Activated CD4-positive, alpha-beta memory T cell treated with anti-CD3 and anti-CD28 coated beads for 36 hours (primary cell): ENCODE measurements at regions not wholly inside any gene's neighbourhood (a gene's known extent, or its start where the extent isn't known, plus 50 kb on each side); places are given as distances from the start of the nearest gene placed in this dataset.
"Not testable (repeated sequence)": the region's sequence is repeated elsewhere in the genome, so short reads cannot be mapped to it uniquely, and the experiment has no call there.

ENCODE experiments used
- CTCF ChIA-PET: fragments of 350-600 bp; sonication (Branson Sonifier 250); formaldehyde crosslinking; loops from one replicate; lab custom pipeline; 2021; ENCODE audit warnings: antibody characterized with exemption, inconsistent platforms; lab: Charles Lee
- POLR2A ChIA-PET: fragments of 350-600 bp; sonication (Branson Sonifier 250); formaldehyde crosslinking; loops from one replicate; lab custom pipeline; 2021; ENCODE audit warnings: antibody characterized with exemption; lab: Charles Lee
- DNase-seq: peaks from one replicate; pipeline ENCODE4 v3.0.0-alpha.2; 2020
- H3K27ac Mint-ChIP-seq: one replicate; pipeline ENCODE4 v1.8.0; 2021; ENCODE audit warnings: mixed read lengths
- H3K27me3 Mint-ChIP-seq: one replicate; pipeline ENCODE4 v1.8.0; 2021; ENCODE audit warnings: mixed read lengths
- H3K36me3 Mint-ChIP-seq: one replicate; pipeline ENCODE4 v1.8.0; 2021; ENCODE audit warnings: mixed read lengths
- H3K4me1 Mint-ChIP-seq: one replicate; pipeline ENCODE4 v1.8.0; 2021; ENCODE audit warnings: low read depth, mixed read lengths
- H3K4me3 Mint-ChIP-seq: one replicate; pipeline ENCODE4 v1.8.0; 2021; ENCODE audit warnings: mild to moderate bottlenecking, mixed read lengths
- H3K9me3 Mint-ChIP-seq: one replicate; pipeline ENCODE4 v1.8.0; 2021; ENCODE audit warnings: mixed read lengths
- intact Hi-C: fragments of 100-400 bp; cut with micrococcal nuclease; formaldehyde crosslinking; loops from one replicate; pipeline ENCODE4 v1.15.1; 2023

DNA sequence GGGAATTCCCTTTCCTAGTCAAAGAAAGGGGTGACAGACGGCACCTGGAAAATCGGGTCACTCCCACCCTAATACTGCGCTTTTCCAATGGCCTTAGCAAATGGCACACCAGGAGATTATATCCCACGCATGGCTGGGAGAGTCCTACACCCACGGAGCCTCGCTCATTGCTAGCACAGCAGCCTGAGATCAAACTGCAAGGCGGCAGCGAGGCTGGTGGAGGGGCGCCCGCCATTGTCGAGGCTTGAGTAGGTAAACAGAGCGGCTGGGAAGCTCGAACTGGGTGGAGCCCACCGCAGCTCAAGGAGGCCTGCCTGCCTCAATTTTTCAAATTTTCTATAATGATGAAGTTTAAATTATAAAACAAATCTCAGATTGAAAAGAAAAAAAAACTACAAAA is 522.7 kb upstream of the HS3ST5 start:
- H3K9me3 Mint-ChIP-seq, intact Hi-C loops, POLR2A ChIA-PET, H3K4me1 Mint-ChIP-seq, H3K27me3 Mint-ChIP-seq, H3K36me3 Mint-ChIP-seq, CTCF ChIA-PET, H3K27ac Mint-ChIP-seq, H3K4me3 Mint-ChIP-seq, DNase-seq: not testable (repeated sequence)

DNA sequence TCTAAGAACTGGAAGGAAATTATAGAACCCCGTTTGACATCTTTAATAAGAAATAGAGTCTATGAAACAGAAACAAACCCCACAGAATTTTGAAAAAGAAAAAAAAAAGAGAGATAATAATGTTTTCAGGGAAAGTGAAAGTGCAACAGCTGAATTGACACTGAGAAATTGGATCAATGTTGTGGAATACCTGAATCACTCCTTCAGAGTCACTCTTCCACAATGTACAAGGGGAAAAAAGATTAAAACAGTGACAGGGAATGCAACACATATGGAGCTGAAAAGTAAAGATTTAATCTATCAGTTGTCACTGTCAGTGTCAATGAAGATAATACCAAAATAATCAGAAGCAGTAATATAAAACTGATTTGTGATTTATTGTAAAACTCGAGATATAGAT is 520.8 kb upstream of the HS3ST5 start:
- intact Hi-C loops = no loop called here
- Mint-ChIP-seq H3K27me3 (no peaks in the 10 kb centered on the region), H3K4me3 (no peak overlapping the region)

DNA sequence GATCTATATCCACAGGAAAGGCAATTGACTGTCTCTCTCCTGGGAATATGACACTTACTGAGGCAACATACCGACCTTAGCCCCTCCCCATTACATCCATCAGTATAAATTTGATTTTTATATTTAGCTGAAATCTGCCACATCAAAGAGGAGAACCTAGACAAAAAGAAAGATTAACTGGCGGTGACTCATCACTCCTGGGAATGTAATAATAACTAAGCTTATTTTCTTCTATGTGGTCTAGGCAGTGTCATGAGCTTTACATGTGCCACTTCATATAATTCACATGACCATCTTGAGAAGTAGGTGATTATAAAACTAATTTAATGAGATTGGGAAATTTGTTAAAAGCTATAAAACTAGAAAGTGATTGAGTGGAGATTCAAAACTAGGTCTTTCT is 520.0 kb upstream of the HS3ST5 start:
- Mint-ChIP-seq H3K4me1 (no peaks in the 10 kb centered on the region), H3K9me3 (peaks cover 4% of the 10 kb centered on the region), H3K27ac (no peak overlapping the region), H3K27me3 (no peaks in the 10 kb centered on the region), H3K4me3 (no peak overlapping the region), H3K36me3 (no peaks in the 10 kb centered on the region)
- no peak for DNase-seq
- CTCF ChIA-PET = no interaction called here
- intact Hi-C loops = no loop called here
- POLR2A ChIA-PET = no interaction called here

More for the DNA sequence above, 520.8 kb upstream of the HS3ST5 start:
- Mint-ChIP-seq H3K4me1 (no peaks in the 10 kb centered on the region), H3K27ac (no peak overlapping the region), H3K36me3 (no peaks in the 10 kb centered on the region), H3K9me3 (peaks cover 4% of the 10 kb centered on the region)
- no peak for DNase-seq
- ChIA-PET CTCF (no interaction called here), POLR2A (no interaction called here)

DNA sequence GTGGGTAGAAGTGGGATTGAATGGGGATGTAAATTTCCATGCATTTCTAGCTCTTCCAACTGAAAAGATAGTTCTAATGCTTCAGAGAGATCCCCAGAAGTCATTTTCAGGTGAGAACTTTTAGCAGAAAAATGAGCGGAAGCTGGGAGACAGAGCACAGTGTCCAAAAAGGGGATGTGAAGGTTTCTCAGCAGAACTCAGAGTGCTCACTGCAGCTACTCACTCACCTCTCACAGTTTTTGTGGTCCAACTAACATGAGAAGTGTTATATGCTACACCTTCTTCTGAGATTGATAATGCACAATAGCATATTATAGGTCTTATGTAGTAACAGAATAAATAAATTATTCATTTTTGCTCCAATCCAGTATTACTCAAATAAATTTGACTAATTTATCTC is 519.2 kb upstream of the HS3ST5 start:
- Mint-ChIP-seq H3K27ac (no peak overlapping the region), H3K4me1 (no peaks in the 10 kb centered on the region), H3K4me3 (no peak overlapping the region), H3K9me3 (peaks cover 4% of the 10 kb centered on the region), H3K36me3 (no peaks in the 10 kb centered on the region), H3K27me3 (no peaks in the 10 kb centered on the region)
- ChIA-PET CTCF (no interaction called here), POLR2A (no interaction called here)
- DNase-seq = no peak
- intact Hi-C loops = no loop called here

DNA sequence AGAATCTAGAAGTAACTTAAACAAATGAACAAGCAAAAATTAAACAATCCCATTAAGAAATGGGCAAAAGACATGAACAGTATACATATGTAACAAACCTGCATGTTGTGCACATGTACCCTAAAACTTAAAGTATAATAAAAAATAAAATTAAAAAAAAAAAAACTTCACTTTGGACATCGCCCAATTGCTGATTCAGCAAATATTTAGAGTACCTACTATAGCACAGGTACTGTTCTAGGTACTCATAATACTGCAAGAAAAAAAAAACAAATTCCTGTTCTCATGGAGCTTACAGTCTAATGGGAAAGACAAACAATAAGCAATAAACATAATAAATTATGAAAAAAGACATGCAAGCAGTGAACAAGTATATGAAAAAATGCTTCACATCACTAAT is 501.5 kb upstream of the HS3ST5 start:
- H3K4me3 Mint-ChIP-seq = no peak overlapping the region
- POLR2A ChIA-PET = no interaction called here
- H3K36me3 Mint-ChIP-seq = no peaks in the 10 kb centered on the region

DNA sequence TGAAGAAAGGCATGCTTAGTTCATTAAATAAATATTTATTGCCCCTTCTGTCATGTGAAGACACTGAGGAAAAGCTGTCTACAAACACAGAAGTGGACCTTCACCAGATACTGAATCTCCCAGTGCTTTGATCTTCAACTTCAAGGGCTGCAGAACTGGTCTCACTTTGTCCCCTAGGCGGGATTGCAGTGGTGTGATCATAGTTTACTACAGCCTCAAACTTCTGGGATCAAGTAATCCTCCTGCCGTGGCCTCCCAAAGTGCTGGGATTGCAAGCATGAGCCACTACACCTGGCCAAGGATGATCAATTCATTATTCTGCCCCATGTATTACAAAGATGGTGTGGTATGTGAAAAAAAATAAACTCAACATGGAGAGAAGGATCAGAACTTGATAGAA is 496.2 kb upstream of the HS3ST5 start:
- H3K4me3 Mint-ChIP-seq = no peak overlapping the region
- H3K27me3 Mint-ChIP-seq = no peaks in the 10 kb centered on the region
- ChIA-PET POLR2A (no interaction called here), CTCF (interaction anchor here (0.6 kb wide), 1 partner anchor 121 kb away, joined by 3 read pairs; no protein-coding TSS in a partner anchor)
- DNase-seq = no peak
- H3K36me3 Mint-ChIP-seq = no peaks in the 10 kb centered on the region
- no peaks in the 10 kb centered on the region for H3K4me1 Mint-ChIP-seq
- intact Hi-C loops = no loop called here
- no peak overlapping the region for H3K27ac Mint-ChIP-seq
- H3K9me3 Mint-ChIP-seq = peaks cover 29% of the 10 kb centered on the region

More for the DNA sequence above, 501.5 kb upstream of the HS3ST5 start:
- intact Hi-C loops = no loop called here
- H3K9me3 Mint-ChIP-seq = peaks cover 37% of the 10 kb centered on the region
- DNase-seq = no peak
- no peak overlapping the region for H3K27ac Mint-ChIP-seq
- no peaks in the 10 kb centered on the region for H3K4me1 Mint-ChIP-seq
- CTCF ChIA-PET = no interaction called here
- H3K27me3 Mint-ChIP-seq = no peaks in the 10 kb centered on the region

DNA sequence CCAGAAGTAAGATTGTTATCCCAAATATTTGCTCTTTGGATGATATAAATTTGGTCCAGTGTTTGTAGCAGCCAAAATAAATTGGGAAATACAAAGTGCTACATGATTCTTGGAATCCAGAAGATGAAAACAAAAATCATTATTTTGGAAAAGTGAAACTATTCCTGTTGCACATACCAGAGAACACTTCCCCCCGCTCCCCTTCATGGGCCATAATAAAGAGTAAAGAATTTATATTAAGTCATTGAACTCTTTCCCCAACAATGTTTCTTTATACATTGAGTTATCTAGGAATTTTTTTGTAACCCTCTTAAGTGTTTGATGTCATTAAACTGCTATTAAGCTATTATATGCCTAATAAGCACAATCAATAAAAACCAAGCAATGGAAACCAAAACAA is 490.4 kb upstream of the HS3ST5 start:
- Mint-ChIP-seq H3K27ac (no peak overlapping the region), H3K4me3 (no peak overlapping the region), H3K36me3 (no peaks in the 10 kb centered on the region), H3K27me3 (no peaks in the 10 kb centered on the region), H3K4me1 (no peaks in the 10 kb centered on the region), H3K9me3 (peaks cover 3% of the 10 kb centered on the region)
- intact Hi-C loops = no loop called here
- no peak for DNase-seq
- POLR2A ChIA-PET = no interaction called here
- CTCF ChIA-PET = no interaction called here

DNA sequence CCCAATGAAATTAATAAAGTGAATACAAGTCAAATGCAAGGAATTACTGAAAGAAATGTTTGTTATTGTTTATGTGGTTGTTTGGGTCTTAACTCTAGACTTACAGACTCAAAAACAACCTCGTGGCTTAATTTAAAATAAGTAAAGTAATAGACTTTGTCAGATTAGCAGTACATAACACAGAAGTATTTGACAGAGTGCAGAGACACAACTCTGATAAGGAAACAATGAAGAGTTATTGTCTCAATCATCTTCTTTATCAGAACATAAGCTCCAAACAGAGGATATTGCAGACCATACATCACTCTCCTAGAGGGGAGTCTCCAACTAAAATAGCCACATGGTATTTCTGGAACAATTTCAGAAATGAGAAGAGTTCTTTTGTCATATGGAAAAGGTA is 487.7 kb upstream of the HS3ST5 start:
- POLR2A ChIA-PET = no interaction called here
- intact Hi-C loops = no loop called here

DNA sequence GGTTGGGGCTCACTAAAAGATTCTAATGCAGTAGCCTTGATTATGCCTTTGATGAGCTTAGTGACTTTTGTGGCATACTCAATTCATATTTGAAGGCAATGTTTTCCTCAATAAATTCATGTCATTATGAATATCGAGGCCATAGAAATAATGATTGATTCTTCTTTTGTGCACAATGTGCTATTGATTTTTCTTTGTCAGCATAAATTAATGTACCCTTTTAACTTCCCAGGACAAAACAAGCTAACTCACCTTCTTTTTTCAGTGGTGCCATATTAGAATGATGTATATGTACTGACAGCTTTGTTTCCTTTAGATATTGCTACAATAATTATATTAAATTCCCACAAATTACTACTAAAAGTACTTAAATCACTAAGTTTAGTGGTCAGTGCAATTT is 484.3 kb upstream of the HS3ST5 start:
- intact Hi-C loops = no loop called here
- Mint-ChIP-seq H3K4me3 (no peak overlapping the region), H3K27me3 (no peaks in the 10 kb centered on the region), H3K9me3 (no peaks in the 10 kb centered on the region), H3K4me1 (no peaks in the 10 kb centered on the region), H3K27ac (no peak overlapping the region), H3K36me3 (no peaks in the 10 kb centered on the region)
- CTCF ChIA-PET = no interaction called here
- POLR2A ChIA-PET = no interaction called here
- no peak for DNase-seq

More for the DNA sequence above, 487.7 kb upstream of the HS3ST5 start:
- Mint-ChIP-seq H3K27me3 (no peaks in the 10 kb centered on the region), H3K4me3 (no peak overlapping the region), H3K9me3 (no peaks in the 10 kb centered on the region), H3K4me1 (no peaks in the 10 kb centered on the region), H3K36me3 (no peaks in the 10 kb centered on the region), H3K27ac (no peak overlapping the region)
- CTCF ChIA-PET = no interaction called here
- no peak for DNase-seq

DNA sequence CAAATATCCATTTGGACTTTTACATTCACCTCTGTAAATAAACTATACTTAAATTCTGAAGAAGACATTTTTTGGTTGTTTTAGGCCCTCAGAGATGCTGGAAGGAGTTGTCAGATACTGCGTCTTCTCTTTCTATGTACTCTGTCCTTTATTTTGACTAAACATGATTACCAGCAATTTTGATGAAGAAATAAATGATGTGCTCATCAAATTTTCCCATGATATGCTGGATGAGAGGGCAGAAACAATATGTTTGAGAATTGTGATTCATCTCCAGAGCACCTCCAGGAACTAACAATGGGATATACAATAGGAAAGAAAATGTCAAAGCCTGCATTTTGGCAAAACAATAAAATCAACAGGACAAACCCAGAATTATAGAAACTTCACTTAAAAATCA is 481.6 kb upstream of the HS3ST5 start:
- CTCF ChIA-PET = no interaction called here

DNA sequence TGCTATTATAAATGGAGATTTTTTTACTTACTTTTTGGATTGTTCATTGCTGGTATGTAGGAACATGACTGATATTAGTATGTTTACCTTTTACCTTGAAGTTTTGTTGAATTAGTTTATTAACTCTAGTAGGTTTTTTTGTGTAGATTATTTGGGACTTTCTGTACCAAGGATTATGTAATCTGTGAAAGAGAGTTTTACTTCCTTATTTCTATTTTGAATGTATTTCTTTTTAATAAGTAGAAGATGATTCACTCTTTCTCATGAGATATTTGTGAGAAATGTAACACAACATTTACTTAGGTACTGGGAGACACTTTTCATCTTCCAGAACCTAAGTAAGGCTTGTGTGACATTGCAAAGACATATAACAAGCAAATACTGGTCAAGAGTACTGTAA is 473.9 kb upstream of the HS3ST5 start:
- H3K27ac Mint-ChIP-seq = no peak overlapping the region
- ChIA-PET POLR2A (no interaction called here), CTCF (no interaction called here)
- no peak overlapping the region for H3K4me3 Mint-ChIP-seq
- no peaks in the 10 kb centered on the region for H3K27me3 Mint-ChIP-seq
- no peak for DNase-seq
- H3K9me3 Mint-ChIP-seq = peaks cover 18% of the 10 kb centered on the region
- intact Hi-C loops = no loop called here
- no peaks in the 10 kb centered on the region for H3K4me1 Mint-ChIP-seq
- no peaks in the 10 kb centered on the region for H3K36me3 Mint-ChIP-seq

More for the DNA sequence above, 481.6 kb upstream of the HS3ST5 start:
- DNase-seq = no peak
- Mint-ChIP-seq H3K4me1 (no peaks in the 10 kb centered on the region), H3K4me3 (no peak overlapping the region), H3K36me3 (no peaks in the 10 kb centered on the region), H3K27ac (no peak overlapping the region), H3K9me3 (peaks cover 3% of the 10 kb centered on the region), H3K27me3 (no peaks in the 10 kb centered on the region)
- POLR2A ChIA-PET = no interaction called here
- intact Hi-C loops = no loop called here

DNA sequence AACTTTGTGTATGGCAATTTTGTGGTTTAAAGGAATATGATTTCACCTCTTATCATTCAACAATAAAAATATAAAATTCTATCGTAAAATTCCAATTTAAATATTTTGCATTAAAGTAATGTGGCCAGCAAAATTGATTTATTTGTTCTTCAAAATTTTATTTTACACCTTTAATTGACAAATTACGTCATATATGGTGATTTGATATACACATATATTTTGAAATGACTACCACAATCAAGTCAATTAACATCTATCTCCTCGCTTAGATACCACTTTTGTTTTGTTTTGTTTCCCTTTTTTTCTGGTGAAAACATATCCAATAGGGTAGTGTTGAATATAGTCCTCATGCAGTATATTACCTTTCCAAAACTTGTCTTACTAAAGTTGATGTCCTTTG is 467.6 kb upstream of the HS3ST5 start:
- ChIA-PET CTCF (no interaction called here), POLR2A (no interaction called here)
- no peak for DNase-seq
- Mint-ChIP-seq H3K4me3 (no peak overlapping the region), H3K36me3 (no peaks in the 10 kb centered on the region), H3K4me1 (no peaks in the 10 kb centered on the region), H3K27me3 (no peaks in the 10 kb centered on the region), H3K27ac (no peak overlapping the region), H3K9me3 (peaks cover 22% of the 10 kb centered on the region)
- intact Hi-C loops = no loop called here

DNA sequence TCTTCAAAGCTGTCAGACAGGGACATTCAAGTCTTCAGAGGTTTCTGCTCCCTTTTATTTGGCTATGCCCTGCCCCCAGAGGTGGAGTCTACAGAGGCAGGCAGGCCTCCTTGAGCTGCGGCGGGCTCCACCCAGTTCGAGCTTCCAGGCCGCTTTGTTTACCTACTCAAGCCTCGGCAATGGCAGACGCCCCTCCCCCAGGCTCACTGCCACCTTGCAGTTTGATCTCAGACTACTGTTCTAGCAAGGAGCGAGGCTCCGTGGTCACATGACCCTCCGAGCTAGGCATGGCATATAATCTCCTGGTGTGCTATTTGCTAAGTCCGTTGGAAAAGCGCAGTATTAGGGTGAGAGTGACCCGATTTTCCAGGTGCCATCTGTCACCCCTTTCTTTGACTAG is 462.6 kb upstream of the HS3ST5 start:
- H3K9me3 Mint-ChIP-seq = peaks cover 16% of the 10 kb centered on the region
- POLR2A ChIA-PET, DNase-seq, CTCF ChIA-PET, H3K4me1 Mint-ChIP-seq, intact Hi-C loops, H3K27ac Mint-ChIP-seq, H3K4me3 Mint-ChIP-seq, H3K36me3 Mint-ChIP-seq, H3K27me3 Mint-ChIP-seq: not testable (repeated sequence)

DNA sequence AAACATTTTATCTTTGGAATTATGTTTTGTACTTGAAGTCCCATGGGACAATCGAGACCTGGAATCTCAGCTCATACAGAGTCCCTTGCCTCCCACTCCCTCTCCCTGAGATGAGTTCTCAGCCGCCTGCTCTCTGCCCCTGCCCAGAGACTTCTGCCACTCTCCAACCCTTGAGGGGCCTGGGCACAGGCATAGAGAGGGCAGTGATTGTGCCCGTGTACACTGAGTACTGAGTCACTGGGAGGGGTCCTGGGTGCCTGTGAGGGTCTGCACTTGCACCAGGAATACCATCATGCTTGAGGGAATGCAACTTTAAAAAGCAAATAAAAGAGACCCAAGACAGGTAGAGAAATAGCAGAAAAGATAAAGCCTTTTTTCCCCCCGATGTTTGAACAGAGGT is 453.8 kb upstream of the HS3ST5 start:
- Mint-ChIP-seq H3K27me3 (no peaks in the 10 kb centered on the region), H3K4me1 (no peaks in the 10 kb centered on the region), H3K27ac (no peak overlapping the region), H3K9me3 (peaks cover 11% of the 10 kb centered on the region), H3K36me3 (no peaks in the 10 kb centered on the region), H3K4me3 (no peak overlapping the region)
- no peak for DNase-seq
- ChIA-PET CTCF (no interaction called here), POLR2A (no interaction called here)
- intact Hi-C loops = no loop called here
